HG03521 (cell line): ENCODE measurements at regions not wholly inside any gene's neighbourhood (a gene's known extent, or its start where the extent isn't known, plus 50 kb on each side); places are given as distances from the start of the nearest gene placed in this dataset.

ENCODE experiments used
- ATAC-seq: cut with Tn5 transposase; IDR thresholded peaks from one replicate; pipeline ENCODE4 v1.9.1; 2021; ENCODE audit warnings: mild to moderate bottlenecking, moderate library complexity; ENCODE audit not compliant: unreplicated experiment

GRCh38 chr12:38984388-38984787, 79.0 kb upstream of the CPNE8 start:
- no peak for ATAC-seq

DNA sequence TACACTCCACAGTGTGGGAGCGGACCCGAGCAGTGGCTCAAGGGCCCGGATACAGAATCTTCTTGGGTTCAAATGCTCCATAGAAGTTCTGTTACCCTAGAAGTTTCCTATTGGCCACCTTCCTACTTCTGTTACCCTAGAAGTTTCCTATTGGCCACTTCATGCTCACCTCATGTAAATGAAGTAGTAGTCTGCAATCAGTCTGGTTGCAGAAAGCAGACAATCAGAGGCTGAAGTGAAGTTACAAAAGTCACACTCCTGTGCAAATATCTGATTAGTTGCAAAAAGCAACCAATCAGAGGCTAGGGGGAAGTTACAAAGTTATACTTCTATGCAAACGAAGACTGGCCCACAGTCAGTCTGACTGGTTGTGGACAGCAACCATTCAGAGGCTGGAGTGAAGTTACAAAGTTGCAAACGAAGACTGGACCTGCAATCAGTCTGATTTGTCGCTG, 77.8 kb upstream of the CPNE8 start:
- ATAC-seq = no peak

- ATAC-seq = no peak
These were observed 71.7 kb upstream of the CPNE8 start for GRCh38 chr12:38977132-38977531.

GRCh38 chr12:38969706-38970105, 64.3 kb upstream of the CPNE8 start:
- no peak for ATAC-seq

DNA sequence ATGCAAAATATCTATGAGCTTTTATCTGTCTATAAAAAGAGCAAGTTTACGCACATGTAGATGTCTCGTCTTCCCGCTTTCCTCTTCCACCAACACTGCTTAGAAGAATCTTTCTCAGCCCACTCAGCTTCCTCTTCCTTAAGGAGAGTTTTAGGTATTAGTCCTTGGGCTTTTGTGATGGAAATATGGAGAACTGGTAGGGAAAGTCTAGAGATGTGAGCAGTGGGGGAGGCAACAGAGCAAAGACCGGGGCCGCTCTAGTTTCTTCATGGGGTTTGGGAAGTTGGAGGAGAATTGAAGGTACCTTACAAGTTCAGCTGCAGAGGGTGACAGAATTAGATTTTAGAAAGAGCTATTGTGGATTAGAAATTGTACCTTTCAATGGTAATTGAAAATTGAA, 56.3 kb upstream of the CPNE8 start:
- ATAC-seq = no peak

GRCh38 chr12:38961012-38961411, 55.6 kb upstream of the CPNE8 start:
- ATAC-seq = no peak

- no peak for ATAC-seq
These were observed 50.9 kb upstream of the CPNE8 start for GRCh38 chr12:38956337-38956736.
